SIG-M5 treated with dmso at 0.1 percent for 504 hours (cell line): ENCODE measurements at regions not wholly inside any gene's neighbourhood (a gene's known extent, or its start where the extent isn't known, plus 50 kb on each side); places are given as distances from the start of the nearest gene placed in this dataset.

Experiments
- DNase-seq: peaks from one replicate; lab custom pipeline; 2025; ENCODE audit not compliant: unreplicated experiment; lab: John Stamatoyannopoulos, UW

DNA sequence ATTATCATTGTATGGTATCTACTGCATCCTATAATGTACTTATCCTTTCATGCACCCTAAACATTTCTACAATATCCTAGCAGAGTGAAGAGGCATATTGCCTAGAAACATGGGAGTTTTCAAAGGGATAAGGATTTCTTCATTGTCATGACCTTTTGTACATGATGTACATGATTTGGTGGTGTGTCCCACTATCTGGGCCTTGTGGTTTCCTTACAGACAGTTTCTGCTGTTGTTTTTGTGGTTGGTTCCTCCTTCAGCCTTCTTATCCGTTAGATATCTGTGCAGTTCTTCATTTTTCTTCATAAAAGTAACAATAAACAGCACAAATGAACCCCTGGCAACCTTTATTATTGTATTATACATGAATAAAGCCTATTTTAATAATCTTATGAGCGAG lies 70.4 kb upstream of the BACH1 start:
- peak; percentile 48 for DNase-seq

DNA sequence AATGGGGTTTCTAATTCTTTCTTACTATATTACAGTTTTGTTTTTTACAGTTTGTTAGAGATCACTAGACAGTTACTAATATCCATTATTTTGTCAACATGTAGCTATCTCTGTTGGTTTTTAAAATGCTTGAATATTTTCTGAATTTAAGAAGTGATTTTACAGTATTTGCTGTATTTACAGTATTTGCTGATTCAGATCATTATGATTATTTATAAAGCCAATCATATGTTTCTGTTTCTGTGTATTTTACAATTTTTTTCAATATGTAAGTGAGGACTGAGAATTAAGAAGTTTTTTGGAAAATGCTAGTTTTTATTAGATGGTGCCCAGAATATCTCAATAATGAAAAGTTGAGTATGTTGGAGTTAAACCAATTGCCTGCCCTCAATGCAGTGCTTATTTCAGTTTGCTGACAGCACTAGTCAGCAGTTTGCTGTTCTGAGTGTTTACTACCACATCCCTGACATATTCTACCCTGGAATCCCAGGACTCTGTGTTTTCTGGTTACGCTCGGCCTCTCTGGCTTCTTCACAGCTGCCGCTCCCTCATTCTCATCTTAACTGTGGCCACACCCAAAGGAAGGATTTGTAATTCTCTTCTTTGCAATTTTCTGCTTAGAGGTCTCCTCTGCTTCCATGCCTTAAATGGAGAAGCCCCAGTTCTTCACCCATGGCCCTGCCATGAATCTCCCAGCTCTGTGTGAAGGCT lies 68.0 kb upstream of the BACH1 start:
- no peak for DNase-seq

DNA sequence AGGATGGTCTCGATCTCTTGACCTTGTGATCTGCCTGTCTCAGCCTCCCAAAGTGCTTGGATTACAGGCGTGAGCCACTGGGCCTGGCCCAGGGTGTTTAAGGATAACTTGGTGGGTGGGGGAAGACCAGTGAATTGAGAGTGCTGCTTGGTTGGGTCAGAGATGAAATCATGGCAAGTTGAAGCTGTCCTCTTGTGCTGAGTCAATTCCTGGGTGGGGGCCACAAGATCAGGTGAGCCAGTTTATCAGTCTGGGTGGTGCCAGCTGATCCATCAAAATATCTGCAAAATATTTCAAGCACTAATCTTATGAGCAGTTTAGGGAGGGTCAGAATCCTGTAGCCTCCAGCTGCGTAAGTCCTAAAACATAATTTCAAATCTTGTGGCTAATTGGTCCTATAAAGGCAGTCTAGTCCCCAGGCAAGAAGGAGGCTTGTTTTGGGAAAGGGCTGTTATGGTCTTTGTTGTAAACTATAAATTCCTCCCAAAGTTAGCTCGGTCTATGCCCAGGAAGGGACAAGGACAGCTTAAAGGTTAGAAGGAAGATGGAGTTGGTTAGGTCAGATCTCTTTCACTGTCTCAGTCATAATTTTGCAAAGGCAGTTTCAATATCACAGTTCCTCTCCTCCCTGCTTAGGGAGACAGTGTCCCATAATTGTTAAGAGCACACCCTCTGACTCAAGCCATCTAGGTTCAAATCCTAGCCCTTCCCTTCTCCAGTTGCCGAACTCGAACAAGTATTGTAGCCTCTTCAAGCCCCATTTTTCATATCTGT lies 66.8 kb upstream of the BACH1 start:
- DNase-seq = no peak

DNA sequence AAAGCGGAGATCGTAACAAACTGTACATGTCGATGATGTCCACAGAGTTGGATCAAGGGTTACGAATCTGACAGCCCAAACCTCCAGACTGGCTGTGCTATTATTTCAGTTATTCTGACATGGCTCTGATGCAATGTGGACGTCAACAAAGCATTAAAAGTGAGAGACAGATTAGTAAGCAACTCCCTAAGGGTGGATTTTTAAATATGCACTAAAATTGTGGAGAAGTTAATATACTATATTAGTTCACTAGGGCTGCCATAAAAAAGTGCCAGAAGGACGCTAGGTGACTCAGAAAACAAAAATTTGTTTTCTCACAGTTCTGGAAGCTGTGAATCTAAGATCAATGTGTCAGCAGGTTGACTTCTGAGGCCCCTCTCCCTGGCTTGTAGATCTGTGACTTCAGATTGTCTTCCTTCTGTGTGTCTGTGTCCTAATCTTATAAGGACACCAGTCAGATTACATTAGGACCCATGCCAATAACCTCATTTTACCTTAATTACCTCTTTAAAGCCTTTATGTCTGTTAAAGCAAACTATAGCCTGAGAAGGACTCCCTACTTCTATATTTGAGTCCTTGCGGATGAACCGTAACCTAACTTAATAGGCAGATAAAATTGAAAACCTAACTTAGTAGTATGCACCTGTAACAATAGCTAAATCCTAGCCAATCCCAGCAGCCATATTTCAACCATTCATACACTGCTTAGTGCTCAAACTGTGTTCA lies 66.0 kb upstream of the BACH1 start:
- no peak for DNase-seq

DNA sequence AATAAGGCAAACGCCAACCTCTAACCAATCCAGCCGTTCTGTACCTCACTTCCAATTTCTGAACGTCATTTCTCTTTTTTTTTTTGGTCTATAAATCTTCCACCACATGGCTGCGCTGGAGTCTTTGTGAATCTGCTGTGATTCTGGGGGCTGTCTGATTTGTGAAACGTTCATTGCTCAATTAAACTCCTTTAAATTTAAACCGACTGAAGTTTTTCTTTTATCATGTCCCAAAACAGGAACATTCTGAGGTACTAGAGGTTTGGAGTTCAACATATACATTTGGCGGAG lies 65.5 kb upstream of the BACH1 start:
- DNase-seq = peak; percentile 17

DNA sequence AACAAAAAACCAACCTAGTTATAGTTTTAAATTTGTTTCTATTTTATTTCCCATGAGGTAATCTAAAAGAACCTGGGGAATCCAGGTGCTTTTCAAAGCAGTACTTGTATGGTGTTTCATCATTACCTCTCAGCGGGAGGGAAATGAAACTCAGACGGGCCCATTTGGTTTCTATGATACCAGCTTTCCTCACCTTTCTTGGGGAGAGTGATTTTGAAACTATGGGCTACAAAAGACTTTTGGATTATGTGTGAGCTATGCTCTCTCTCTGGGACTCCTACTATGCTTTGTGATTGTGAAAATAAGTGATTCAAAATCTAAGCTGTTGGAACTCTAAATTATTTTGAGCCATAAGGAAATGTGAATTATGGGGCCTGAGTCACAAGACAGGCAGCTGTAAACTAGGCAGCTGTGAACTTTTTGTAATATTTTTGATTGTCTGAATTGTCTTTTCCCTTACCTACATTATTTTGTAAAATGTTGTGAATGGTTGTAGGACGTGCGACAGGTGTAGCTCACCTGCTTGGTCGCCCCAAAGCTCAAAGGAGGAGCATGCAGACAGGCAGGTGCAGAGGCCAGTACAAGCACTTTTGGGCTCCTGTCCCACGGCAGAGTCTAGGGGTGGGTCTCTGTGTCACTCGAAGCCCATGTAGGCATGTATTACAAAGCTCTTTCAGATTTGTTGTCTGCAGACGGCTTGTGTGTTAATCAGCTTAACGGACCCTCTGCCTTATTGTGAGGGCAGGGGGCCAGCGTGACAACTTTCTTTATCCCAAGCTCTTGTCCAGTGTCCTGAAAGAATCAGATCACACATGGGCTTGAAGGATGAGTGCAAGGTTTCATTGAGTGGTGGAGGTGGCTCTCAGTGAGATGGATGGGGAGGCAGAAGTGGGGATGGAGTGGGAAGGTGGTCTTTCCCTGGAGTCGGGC lies 64.8 kb upstream of the BACH1 start:
- DNase-seq = peak; percentile 17

DNA sequence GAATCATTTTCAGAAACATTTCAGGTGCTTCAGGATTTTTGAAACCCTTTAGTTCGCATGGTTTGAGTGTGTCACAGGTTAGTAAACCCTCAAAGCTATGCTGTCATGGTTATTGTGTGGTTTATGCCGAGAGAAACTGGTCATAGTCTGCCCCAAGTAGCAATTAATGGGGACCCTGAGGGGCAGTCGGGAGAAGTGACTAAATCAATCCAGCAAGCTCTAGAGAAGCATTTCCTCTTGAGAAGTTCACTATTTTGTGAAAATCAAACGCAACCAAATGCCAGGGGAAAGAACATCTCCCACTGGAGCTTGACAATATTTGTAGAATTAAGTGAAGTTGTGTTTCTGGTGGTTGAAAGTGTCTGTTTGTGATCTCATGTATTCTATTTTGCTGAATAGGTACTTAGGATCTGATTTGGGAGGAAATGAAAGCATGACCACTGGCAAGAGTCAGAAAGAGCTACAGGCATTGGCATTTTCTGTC lies 63.0 kb upstream of the BACH1 start:
- DNase-seq = no peak

DNA sequence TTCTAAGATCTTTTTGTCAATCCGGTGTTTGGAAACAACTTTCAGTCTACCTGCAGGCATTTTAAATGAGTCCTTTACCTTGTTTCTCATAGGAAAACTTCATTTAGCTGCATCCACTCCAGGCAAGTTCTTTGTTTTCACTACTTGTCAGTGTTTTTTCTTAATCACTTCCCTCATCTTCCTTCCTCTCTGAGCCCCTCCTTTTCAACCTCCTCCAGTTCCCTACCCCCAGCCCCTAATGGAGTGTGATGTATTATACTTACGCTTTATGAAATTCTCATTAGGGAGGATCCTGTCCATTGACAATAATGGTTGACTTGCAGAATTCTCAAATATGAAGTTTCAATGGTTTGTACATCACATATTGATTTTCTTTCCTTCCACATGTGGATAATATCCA lies 62.5 kb upstream of the BACH1 start:
- DNase-seq = no peak

DNA sequence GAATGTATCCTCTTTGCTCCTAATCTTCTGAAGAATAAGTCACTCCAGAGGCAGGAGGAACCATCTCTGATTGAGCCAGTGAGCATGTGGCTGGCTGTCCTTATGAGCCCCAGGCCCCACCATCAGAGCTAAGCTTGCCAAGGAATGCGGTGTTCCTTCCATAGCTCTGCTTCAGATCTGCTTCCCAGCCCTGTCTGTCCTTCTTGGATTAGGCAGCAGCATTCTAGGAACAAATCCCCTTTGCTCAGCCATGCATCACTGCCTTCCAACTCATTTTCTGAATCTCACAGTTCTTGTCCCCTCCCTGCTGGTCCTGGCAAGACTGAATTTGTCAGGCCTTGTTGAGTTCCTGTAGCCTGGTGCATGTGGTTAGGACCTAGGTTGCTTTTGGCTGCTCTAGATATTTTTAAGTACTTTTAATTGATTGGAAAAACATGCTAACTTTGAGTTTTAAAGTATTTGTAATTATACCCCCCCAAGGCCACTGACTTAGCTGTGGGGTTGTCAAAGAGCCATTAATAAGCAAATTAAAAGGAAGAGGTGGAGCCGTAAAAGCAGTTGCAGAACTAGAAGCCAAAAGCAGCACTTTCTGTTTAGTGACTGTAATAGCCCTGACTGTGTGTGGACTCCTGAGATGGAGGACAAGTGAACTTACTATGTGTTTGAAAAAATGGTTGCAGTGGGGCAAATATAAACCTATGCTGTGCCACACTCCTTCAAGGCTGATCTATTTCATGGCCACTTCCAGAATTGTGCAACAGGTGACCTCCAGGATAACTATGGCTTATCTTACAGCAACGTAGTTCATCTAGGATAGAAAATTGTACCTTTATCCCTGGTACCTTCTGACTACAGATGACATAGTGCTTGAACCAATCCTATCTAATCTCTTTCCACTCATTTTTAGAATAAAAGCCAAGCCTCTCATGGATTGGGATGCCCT lies 61.3 kb upstream of the BACH1 start:
- no peak for DNase-seq

DNA sequence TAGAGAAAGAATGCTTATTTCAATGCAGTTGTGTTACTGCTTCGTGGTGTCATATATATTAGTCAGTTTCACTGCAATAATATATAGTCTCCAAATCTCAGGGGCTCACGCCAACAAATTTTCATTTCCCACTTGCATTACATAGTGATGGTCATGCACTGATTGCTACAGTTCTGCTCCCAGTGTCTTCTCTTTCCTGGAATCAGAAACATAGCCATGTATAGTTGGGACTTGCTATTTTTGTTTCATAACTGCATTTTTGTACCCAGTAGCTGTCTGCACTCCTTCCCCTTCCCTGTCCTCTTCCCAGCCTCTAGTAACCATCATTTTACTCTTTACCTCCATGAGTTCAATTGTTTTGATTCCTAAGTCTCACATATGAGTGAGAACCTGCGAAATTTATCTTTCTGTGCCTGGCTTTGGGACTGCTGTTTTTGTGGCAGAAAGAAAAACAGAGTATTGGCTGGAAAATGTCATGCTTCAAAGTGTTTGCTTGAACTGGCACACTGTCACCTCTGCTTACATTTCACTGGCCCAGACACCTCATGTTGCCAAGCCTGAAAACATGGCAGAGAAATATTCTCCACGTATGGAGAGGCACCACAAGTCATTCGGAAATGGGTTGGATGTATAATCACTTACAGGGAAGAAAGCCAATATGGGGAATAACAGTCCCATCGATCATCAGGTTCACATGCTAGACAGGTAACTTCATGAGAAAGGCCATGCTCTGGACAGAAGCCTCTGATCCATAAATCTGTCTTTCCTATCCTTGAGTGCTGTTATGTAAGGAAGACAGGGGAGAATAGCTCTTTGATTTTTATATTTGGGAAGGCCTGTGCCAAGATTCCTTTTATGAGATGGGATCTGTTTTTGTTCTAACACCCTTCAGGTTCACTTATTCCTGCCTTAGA lies 60.4 kb upstream of the BACH1 start:
- no peak for DNase-seq

DNA sequence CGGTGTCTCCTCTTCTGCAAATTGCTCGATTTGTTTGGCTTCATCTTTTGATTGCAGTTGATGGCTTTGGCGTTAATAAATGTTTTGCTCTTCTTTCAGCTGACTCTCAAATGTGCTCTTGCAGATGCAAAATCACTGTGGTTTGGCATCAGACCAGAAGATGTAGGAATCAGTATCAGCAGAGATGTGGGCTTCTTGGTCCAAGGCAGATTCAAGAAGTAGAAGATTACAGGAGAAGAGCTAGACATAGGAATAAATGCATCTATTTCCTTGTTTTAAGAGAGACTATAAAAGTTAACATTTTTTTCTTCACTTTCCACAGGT lies 59.8 kb upstream of the BACH1 start:
- peak; percentile 33 for DNase-seq

DNA sequence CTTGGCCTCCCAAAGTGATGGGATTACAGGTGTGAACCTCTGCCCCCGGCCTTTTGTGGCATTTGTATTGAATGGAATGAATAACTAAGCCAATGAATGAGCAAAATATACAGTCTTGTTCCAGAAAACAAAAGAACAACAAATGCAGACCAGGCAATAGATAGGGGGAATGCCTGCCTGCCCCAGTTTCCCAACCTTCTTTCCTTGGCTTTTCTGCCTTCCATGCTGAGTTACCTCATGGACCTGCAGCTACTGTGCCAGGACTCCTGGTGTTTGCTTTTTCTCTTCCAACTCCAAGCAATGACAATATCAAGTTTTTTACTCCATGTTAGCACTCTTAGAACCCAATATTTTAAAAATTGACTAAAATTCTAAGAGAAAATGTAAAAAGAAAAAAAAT lies 58.6 kb upstream of the BACH1 start:
- DNase-seq = no peak

DNA sequence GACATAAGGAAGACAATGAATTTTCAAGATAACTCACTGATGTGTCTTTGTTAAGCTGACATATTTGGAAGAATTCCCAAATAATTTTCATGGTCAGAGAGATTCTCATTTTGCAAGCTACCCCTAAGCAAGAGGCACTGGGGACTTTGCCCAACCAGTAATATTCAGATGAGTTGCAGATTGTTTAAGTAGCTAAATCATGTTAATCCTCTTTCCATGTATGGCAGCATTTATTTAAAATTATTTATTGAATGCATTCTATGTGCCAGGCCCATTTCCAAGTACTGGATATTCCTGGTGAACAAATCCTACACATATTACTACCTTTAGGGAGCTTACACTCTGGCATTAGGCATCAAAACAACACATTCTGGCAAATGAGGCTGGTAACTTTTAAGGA lies 56.5 kb upstream of the BACH1 start:
- no peak for DNase-seq

DNA sequence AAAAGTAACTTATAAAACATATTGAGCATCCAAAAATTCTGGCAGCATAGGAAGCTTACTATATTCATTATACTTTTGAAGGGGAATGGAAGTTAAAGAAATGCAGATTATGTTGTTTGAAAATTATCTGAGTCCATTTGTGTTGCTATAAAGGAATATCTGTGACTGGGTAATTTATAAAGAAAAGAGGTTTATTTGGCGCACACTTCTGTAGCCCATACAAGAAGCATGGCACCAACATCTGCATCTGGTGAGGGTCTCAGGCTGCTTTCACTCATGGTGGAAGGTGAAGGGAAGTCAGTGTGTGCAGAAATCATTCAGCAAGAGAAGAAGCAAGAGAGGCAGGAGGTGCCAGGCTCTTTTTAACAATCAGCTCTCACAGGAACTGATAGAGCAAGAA lies 55.5 kb upstream of the BACH1 start:
- no peak for DNase-seq

DNA sequence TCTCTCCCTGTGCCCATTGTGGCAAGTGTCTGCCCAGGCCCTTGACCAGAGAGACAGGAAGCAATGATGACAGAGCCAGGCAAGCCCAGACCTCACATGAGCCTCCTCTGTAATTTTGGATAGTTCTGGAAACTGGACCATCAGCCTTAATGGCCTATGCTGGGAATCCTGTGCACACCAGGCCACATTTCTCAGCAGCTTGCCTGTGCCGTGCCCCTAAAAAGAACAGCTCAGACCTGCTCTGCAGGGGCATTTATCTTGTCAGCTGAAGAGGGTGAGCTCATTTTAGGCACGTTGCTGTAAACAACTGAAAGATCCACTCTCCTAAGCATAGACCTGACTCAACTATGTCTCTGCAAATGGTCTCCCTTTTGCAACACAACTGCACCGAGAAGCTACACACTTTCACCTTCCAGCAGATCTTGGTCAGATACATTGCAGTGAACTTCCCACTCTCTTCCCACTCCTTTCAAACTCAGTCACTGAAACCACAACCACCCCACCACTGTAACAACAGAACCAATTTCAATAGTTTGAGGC lies 53.5 kb upstream of the BACH1 start:
- DNase-seq = peak; percentile 47

DNA sequence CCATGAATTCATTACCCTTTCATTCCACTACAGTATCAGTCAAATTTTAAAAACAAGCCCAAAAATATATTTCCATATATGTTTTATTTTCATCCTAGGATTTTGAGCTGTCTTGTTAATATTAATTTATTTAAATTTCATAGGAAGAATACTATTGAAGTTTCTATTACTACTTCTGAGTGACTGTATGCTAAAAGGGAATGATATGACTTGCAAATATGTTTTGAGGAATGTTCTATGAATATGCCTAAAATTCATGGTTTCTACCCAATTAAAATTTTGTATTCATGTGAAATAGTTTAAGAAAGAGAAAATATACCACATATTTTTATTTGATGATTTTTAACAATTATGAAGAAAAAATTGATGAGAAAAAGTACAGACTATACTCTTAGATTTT lies 52.9 kb upstream of the BACH1 start:
- no peak for DNase-seq

DNA sequence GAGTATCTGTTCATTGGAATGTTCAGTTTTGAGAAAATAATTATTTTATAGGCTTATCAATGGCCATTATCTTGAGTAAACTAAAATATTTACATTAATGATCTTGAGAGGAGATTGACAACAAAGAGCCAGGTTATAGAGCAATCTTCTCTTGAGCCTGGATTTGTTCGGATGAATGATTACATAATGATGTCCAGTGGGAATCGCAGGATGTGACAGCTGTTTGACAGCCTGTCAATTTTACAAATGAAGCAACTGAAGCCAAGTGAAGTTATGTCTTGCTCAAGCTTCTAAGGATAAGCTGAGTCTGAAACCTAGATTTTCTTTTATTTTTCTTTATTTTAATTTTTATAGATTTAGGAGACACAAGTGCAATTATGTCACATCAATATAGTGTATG lies 52.1 kb upstream of the BACH1 start:
- DNase-seq = no peak

DNA sequence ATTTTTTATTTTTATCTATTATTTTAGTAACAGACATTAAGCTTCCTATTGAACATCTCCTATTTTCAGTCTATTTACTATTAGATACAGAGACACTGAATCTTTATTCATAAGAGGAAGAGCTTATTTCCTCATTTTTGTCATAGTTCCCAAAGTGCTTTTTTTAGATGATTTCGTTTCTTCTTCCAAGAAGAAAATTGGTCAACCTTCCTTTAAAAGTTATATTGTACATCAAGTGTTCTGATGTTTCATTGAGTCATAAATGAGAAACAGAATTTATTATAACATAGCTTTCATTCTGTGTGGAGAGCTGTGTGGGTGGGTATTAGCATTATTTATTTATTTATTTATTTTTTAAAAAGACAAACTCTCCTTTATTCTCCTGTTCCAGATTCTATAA lies 50.6 kb upstream of the BACH1 start:
- DNase-seq = peak; percentile 84
